RKO (cell line): ENCODE measurements at regions not wholly inside any gene's neighbourhood (a gene's known extent, or its start where the extent isn't known, plus 50 kb on each side); places are given as distances from the start of the nearest gene placed in this dataset.

Experiments
- DNase-seq: peaks from one replicate; pipeline ENCODE4 v3.0.0-alpha.2; 2016; ENCODE audit warnings: low spot score

DNA sequence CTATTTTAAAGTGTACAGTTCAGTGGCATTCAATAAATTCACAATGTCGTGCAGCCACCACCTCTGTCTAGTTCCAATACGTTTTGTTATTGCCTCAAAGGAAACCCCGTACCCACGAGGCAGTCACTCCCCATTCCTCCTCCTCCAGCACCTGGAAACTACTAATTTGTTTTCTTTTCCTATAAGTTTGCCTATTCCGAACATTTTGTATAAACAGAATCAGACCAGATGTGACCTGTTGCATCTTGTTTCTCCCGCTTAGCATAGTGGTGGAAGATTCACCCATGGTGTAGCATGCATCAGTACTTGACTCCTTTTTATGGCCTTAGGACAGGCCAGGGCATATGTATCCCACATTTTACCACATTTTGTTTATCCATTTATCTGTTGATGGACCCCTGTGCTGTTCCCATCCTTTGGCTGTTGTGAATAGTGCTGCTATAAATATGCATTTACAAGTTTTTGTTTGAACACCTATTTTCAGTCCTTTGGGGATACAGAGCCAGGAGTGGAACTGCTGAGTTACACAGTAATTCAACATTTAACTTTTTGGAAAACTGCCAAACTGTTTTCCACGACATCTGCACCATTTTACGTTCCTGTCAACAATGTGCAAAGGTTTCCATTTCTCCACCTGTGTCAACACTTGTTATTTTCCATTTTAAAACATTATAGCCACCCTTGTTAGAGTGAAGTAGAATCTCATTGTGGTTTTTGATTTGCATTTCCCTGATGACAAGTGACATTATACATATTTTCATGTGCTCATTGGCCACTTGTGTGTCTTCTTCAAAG, 57.8 kb upstream of the STX18 start:
- no peak for DNase-seq

DNA sequence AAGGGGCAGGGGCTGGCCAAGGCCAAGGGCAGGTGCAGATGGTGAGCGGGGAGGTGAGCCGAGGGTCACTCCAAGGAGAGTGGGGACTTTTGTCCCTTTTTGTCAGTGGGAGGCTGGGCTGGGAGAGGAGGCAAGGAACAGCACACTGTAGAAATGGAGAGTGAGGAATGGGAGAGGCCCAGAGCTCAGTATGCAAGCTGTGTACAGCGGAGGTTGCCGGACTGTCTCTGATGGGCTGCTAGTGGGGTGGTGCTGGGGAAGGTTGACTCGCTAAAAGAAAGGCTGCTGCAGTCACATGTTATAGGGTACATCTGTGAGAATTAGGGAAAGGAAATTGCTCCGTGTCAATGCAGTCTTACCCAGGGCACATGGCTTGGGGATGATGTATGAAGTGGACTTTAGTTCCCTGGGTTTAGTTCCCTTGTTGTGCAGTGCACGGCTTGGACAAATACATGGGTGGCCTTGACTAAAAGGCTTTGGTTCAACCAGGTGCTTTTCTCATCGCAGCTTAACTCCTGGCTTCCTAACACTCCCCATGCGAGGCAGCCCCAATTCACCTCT, 57.1 kb upstream of the STX18 start:
- no peak for DNase-seq

DNA sequence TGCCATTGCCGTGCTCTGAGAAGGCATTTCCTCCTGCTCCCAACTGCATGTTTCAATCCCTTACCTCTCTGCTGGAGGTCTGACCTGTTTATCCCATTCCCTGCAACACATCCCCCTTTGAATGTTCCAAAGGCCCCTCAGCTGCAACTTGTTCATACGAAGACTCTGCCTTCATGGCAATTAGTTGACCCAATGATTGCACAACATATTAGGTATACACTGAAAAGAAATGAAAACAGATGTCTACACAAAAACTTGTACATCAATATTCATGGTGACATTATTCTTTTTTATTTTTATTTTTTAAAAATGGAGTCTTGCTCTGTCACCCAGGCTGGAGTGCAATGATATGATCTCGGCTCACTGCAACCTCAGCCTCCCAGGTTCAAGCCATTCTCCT, 54.9 kb upstream of the STX18 start:
- DNase-seq, result no peak

DNA sequence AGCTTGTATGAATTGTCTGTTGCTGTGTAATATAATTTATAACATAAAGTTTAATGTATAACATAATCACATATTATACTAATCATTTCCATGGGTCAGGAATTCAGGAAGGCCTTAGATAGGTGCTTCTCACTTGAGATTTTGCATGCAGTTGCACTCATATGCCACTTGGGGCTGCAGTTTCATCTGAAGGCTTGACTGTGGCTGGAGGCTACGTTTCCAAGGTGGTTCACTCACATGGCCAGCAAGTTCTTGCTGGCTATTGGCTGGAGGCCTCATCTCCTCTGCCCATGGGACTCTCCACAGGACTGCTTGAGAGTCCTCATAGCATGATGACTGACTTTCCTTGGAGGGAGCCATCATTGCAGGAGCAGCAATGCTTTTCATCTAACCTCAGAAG, 53.4 kb upstream of the STX18 start:
- peak; percentile 73 for DNase-seq

DNA sequence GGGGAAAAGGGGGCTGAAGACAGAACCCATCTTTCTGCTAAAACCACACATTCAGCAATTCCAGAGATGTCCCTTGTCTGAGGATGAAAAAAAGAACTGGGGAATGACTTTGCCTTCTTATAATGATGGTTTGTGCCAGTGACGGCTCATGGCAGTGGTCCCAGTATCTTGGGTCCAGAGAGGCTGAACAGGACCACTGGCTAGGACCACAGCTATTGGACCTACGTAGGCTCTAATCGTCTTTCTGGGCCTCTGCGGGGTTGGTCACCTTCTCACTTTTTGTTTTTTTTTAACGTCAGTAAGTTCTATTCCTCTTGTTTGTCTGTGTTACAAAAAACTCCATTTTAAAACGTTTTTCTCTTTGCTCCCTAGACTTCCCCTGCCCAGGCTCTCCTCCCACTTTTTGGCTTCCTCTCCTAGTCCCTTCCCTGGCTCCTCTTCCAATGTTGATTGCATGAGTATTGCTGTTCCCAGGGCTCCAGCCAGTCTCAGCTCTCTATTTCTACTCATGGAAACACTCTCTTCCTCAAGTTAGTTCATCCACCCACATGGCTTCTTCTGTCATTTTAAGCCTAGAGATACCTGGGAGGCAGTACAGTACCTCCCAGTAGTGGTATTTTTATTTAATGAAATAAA, 52.6 kb upstream of the STX18 start:
- DNase-seq, result no peak

- DNase-seq, result no peak
Measured at GRCh38 chr4:4593596-4594284, 51.9 kb upstream of the STX18 start.

DNA sequence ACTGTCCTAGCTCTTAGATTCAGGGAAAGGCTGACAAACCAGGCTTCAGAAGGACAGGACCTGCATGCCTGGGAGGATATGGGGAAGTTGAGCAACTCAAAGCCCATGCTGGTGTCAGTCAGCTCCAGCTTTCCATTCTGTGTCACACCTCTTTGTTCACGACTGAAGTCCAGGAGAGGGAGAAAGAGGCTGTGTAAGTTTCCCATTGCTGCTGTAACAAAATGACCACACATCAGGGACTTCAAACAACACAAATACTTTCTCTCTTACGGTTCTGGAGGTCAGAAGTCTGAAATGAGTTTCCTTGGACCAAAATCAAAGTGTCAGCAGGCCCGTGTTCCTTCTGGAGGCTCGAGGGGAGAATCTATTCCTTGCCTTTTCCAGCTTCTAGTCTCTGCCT, 50.6 kb upstream of the STX18 start:
- no peak for DNase-seq
